ENCODE measurements at regions not wholly inside any gene's neighbourhood (a gene's known extent, or its start where the extent isn't known, plus 50 kb on each side); places are given as distances from the start of the nearest gene placed in this dataset.

DNA sequence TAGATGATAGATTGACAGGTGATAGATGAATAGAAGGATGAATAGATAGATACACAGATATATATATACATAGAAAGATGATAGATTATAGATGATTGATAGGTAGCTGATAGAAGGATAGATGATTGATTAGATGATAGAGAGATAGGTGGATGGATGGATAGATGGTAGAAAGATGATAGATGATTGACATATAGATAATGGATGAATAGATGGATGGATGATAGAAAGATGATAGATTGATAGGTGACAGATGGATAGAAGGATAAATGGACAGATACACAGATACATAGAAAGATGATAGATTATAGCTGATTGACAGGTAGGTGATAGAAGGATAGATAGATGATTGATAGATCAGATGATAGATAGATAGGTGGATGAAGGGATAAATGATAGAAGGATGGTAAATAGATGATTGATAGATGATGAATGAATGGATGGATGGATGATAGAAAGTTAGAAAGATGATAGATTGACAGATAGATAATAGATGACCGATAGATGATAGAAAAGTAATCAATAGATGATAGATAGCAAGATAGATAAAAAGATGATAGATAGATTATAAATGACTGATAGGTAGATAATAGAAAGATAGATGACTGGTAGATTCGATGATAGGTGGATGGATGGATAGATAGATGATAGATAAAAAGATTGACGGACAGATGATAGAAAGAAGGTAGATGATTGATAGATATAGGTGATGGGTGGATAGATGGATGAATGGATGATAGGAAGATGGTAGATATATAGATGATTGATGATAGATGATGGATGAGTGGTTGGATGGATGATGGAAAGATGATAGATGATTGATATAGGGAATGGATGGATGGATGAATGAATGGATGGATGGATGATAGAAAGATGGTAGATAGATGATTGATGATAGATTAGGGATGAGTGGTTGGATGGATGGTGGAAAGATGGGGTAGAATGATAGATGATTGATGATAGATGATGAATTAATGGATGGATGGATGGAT, 80.4 kb downstream of the MICALL2 start:
- DNase-seq (ENCODE audit: low spot score), result no peak

GRCh38 chr7:1380231-1380815, 78.9 kb downstream of the MICALL2 start:
- no peak for DNase-seq (ENCODE audit: low spot score)

DNA sequence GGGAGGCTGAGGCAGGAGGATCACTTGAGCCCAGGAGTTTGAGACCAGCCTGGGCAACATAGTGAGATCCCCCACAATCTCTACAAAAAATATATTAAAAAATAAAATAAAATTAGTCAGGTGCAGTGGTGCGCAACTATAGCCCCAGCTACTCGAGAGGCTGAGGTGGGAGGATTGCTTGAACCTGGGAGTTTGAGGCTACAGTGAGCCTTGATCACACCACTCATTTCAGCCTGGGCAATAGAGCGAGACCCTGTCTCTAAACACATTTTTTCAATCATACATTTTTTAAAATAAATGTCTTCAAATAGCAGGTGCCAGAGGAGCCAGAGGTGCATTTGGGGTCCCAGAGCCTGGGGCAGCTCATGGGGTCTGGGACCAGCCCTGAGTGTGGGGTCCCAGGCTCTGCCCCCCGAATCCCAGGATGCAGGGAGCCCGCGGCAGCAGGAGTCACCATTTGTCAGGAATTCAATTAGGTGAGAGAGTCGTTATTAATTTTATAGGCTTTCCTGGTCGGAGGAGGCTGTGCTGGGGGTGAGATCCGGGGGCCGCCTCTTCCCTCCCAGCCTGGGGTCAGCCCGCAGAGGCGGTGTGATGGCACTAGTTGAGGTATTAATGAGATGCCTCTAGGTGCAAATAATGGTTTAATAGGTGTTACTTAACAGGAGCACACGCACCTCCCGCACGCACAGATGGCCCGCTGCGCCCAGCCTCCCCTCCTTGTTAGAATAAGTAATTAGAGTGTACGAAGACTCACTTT, 78.3 kb downstream of the MICALL2 start:
- no peak for DNase-seq (ENCODE audit: low spot score)

DNA sequence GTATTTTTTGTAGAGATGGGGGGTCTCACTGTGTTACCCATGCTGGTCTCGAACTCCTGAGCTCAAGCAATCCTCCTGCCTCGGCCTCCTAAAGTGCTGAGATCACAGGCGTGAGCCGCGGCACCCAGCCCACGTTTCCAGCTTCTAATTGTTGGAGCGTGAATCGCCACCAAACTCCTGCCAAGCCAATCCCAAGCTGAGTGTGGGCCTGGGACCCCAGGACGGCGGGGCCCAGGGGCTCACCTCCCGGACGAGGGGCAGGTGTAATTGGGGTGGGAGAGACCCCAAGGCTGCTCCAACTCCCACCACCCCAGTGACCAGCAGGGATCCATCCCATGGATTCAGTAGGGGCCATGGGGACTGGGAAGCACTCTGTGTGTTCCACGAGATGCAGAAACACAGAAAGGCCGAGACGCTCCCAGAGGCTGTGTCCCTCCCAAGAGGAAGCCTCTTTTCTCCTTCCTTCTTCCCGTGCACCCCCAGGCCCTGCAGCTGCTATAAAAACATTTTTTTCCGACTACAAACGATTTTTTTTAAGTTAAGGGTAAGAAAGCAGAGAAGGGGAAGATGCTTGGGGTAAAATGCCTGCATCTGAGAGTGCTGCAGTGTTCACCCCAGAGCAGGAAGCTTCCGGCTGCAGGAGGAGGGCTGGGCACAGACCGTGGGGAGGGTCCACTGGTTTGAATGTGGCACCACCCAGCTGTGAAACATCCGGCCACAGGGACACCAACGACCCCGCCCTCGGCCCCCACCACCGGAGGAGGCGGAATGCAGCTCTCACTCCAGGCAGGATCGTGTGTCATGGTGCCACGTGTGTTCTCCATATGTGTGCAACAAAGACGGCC, 76.5 kb downstream of the MICALL2 start:
- no peak for DNase-seq (ENCODE audit: low spot score)

DNA sequence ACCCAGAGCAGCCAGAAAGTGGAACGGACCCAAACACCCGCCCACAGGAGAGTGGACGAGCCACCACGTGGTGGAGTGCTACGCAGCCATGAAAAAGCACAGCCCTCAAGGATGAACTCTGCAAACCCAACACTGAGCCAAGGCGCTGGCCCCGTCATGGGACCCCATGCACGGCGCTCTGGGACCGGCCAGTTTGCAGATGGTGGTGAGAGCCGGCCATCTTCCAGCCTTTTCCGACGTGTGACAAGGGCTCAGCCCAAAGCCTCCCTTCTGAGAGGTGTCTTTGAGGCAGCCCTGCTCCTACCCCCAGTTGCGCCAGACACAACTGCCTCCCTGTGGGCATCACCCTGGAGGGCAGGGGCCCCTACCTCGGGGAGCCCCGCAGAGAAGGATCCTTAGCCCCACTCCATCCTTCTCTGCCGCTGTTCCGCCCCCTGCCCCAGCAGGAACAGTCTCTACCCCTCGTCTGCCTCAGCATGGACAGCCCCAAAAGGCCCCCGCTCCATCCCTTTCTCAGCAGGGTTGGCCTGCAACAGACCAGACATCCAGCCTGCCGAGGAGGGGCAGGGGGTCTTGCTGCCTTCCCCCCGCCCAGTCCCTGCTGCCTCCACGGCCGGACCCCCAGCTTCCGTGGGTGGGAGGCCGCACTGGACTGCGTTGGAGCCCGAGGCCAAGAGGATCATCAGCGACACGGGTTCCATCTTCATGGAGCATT, 75.7 kb downstream of the MICALL2 start:
- DNase-seq (ENCODE audit: low spot score), result no peak

DNA sequence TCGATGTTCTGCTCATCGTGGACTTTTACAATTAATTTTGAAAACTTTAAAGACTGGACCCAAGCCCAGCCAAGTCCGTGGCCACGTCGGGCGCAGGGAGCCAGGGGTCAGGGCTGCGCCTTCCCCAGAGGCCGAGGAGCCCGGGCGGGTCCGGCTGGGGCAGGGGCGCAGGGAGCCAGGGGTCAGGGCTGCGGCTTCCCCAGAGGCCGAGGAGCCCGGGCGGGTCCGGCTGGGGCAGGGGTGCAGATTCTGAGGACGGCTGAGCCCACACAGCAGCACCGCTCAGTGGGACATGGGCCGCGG, 75.2 kb downstream of the MICALL2 start:
- no peak for DNase-seq (ENCODE audit: low spot score)

Data from A172 (cell line).